ENCODE measurements at regions not wholly inside any gene's neighbourhood (a gene's known extent, or its start where the extent isn't known, plus 50 kb on each side); places are given as distances from the start of the nearest gene placed in this dataset.

DNA sequence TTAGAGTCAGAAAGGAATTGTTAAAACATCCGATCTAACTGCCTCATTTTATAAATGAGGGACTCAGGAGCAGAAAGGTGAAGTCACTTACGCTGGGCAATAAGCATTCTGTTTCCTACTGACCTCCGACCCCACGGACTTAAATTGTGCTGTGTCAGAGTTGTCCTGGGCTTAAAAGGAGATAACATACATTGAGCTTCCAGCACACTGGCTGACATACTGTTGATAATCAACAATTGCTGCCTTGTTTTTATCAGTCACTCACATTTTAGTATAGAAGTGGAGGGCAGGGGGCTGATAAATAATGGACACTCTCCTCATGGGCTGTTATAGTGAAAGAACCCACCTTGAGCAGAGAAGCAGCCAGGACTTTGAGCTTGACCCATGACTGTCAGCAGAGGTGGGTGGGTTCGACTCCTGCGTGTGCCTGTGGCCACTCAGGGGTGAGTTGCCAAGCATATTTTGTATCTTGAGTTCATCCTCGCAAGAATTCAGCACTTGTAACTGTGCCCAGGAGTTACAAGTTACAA is 166.5 kb upstream of the JARID2 start:
- TF ChIP-seq, protein P1, sequence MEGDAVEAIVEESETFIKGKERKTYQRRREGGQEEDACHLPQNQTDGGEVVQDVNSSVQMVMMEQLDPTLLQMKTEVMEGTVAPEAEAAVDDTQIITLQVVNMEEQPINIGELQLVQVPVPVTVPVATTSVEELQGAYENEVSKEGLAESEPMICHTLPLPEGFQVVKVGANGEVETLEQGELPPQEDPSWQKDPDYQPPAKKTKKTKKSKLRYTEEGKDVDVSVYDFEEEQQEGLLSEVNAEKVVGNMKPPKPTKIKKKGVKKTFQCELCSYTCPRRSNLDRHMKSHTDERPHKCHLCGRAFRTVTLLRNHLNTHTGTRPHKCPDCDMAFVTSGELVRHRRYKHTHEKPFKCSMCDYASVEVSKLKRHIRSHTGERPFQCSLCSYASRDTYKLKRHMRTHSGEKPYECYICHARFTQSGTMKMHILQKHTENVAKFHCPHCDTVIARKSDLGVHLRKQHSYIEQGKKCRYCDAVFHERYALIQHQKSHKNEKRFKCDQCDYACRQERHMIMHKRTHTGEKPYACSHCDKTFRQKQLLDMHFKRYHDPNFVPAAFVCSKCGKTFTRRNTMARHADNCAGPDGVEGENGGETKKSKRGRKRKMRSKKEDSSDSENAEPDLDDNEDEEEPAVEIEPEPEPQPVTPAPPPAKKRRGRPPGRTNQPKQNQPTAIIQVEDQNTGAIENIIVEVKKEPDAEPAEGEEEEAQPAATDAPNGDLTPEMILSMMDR (IDR thresholded peaks at IDR 0.05) = no peak
- no peak for TF ChIP-seq POLR2A (IDR thresholded peaks at IDR 0.05)

Measured in body of pancreas (tissue), 4 donors.